ENCODE measurements at regions not wholly inside any gene's neighbourhood (a gene's known extent, or its start where the extent isn't known, plus 50 kb on each side); places are given as distances from the start of the nearest gene placed in this dataset.
"Not testable (repeated sequence)": the region's sequence is repeated elsewhere in the genome, so short reads cannot be mapped to it uniquely, and the experiment has no call there.

DNA sequence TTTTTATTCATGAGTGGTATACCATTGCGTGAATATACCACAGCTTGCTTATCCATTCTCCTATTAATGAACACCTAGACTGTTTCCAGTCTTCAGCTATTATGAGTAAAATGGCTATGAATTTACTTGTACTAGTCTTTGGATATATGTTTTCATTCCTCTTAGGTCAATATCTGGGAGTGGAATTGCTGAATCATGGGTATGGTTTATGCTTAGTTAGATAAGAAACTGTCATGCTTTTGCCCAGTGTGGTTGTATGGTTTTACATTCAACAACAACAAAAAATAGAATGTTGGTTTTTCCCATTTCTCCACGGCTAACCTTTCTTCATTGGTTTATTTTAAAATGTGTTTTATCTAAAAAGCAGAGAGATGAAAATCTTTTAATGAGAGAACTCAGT is 308.3 kb downstream of the PHF14 start:
- no TSS peak for BruUV-seq (replicated peaks)
- ATAC-seq = no peak
- H3K36me3 ChIP-seq (ENCODE audit: control insufficient read depth, insufficient read depth, low read length) = no peaks in the 10 kb centered on the region
- in situ Hi-C loops (cut with HindIII; ENCODE audit: low pct_unique_long_range_greater_than_20kb, low sequenced_read_pairs) = no loop called here
- TF ChIP-seq TCF7L2 (IDR thresholded peaks at IDR 0.05; ENCODE audit: low read depth, low read length) (no peak), POLR2AphosphoS5 (IDR thresholded peaks at IDR 0.05; ENCODE audit: low read depth, low read length) (no peak), SIN3A (IDR thresholded peaks at IDR 0.05; ENCODE audit: borderline replicate concordance, insufficient read depth, low read depth, low read length) (no peak)
- TF ChIP-seq, protein P1, sequence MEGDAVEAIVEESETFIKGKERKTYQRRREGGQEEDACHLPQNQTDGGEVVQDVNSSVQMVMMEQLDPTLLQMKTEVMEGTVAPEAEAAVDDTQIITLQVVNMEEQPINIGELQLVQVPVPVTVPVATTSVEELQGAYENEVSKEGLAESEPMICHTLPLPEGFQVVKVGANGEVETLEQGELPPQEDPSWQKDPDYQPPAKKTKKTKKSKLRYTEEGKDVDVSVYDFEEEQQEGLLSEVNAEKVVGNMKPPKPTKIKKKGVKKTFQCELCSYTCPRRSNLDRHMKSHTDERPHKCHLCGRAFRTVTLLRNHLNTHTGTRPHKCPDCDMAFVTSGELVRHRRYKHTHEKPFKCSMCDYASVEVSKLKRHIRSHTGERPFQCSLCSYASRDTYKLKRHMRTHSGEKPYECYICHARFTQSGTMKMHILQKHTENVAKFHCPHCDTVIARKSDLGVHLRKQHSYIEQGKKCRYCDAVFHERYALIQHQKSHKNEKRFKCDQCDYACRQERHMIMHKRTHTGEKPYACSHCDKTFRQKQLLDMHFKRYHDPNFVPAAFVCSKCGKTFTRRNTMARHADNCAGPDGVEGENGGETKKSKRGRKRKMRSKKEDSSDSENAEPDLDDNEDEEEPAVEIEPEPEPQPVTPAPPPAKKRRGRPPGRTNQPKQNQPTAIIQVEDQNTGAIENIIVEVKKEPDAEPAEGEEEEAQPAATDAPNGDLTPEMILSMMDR (IDR thresholded peaks at IDR 0.05) = no peak
- TF ChIP-seq, protein P2, sequence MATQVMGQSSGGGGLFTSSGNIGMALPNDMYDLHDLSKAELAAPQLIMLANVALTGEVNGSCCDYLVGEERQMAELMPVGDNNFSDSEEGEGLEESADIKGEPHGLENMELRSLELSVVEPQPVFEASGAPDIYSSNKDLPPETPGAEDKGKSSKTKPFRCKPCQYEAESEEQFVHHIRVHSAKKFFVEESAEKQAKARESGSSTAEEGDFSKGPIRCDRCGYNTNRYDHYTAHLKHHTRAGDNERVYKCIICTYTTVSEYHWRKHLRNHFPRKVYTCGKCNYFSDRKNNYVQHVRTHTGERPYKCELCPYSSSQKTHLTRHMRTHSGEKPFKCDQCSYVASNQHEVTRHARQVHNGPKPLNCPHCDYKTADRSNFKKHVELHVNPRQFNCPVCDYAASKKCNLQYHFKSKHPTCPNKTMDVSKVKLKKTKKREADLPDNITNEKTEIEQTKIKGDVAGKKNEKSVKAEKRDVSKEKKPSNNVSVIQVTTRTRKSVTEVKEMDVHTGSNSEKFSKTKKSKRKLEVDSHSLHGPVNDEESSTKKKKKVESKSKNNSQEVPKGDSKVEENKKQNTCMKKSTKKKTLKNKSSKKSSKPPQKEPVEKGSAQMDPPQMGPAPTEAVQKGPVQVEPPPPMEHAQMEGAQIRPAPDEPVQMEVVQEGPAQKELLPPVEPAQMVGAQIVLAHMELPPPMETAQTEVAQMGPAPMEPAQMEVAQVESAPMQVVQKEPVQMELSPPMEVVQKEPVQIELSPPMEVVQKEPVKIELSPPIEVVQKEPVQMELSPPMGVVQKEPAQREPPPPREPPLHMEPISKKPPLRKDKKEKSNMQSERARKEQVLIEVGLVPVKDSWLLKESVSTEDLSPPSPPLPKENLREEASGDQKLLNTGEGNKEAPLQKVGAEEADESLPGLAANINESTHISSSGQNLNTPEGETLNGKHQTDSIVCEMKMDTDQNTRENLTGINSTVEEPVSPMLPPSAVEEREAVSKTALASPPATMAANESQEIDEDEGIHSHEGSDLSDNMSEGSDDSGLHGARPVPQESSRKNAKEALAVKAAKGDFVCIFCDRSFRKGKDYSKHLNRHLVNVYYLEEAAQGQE (IDR thresholded peaks at IDR 0.05; ENCODE audit: insufficient read depth in 1 of 2, low read depth in 2 of 2, low read length in 1 of 2) = no peak
- intact Hi-C loops (cut with micrococcal nuclease; ENCODE audit: unreplicated experiment) = no loop called here
- H3K27me3 ChIP-seq (ENCODE audit: control insufficient read depth, insufficient read depth, low read length) = peaks cover 2% of the 10 kb centered on the region; the same call in 1 of the 2 replicates
- CTCF ChIA-PET = no interaction called here
- H3K4me3 ChIP-seq (ENCODE audit: low read depth in 2 of 2, low read length in 2 of 2) = no peak overlapping the region
- DNase-seq (ENCODE audit: low read depth, low spot score) = no peak
- H3K27ac ChIP-seq (ENCODE audit: low read length) = no peak overlapping the region
- H3K4me1 ChIP-seq (ENCODE audit: control insufficient read depth, insufficient read depth, low read length) = no peaks in the 10 kb centered on the region
- POLR2A ChIA-PET = no interaction called here
- no peaks in the 10 kb centered on the region for H3K9me3 ChIP-seq (ENCODE audit: control insufficient read depth, insufficient read depth, low read depth, low read length)

DNA sequence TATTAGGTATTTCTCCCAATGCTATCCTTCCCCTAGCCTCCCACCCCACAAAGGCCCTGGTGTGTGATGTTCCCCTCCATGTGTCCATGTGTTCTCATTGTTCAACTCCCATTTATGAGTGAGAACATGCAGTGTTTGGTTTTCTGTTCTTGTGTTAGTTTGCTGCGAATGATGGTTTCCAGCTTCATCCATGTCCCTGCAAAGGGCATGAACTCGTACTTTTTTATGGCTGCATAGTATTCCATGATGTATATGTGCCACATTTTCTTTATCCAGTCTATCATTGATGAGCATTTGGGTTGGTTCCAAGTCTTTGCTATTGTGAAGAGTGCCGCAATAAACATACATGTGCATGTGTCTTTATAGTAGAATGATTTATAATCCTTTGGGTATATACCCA is 309.9 kb downstream of the PHF14 start:
- POLR2A ChIA-PET; intact Hi-C loops (cut with micrococcal nuclease; ENCODE audit: unreplicated experiment); H3K4me3 ChIP-seq (ENCODE audit: low read depth in 2 of 2, low read length in 2 of 2); H3K4me1 ChIP-seq (ENCODE audit: control insufficient read depth, insufficient read depth, low read length); H3K27me3 ChIP-seq (ENCODE audit: control insufficient read depth, insufficient read depth, low read length); in situ Hi-C loops (cut with HindIII; ENCODE audit: low pct_unique_long_range_greater_than_20kb, low sequenced_read_pairs); ATAC-seq; DNase-seq (ENCODE audit: low read depth, low spot score); BruUV-seq (replicated peaks); CTCF ChIA-PET; H3K27ac ChIP-seq (ENCODE audit: low read length); H3K36me3 ChIP-seq (ENCODE audit: control insufficient read depth, insufficient read depth, low read length); H3K9me3 ChIP-seq (ENCODE audit: control insufficient read depth, insufficient read depth, low read depth, low read length): not testable (repeated sequence)

DNA sequence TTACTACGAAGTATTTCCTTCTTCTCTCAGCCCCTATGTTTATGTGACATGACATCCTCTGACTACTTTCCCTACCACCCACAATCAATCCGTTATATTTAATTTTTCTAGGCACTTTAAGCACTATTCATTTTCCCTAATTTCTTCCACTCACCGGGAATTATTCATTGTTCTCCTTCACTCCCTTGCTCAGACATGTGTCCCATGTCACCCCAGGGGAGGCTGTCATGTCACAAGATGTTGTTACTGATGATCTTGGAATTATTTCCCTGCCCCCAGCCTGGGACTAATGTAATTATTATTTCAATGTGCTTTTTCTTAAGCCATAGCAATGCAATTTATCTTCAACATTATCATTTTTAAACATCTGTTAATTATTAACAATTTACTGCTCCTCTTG is 317.2 kb downstream of the PHF14 start:
- ATAC-seq (no peak), DNase-seq (ENCODE audit: low read depth, low spot score) (no peak)
- in situ Hi-C loops (cut with HindIII; ENCODE audit: low pct_unique_long_range_greater_than_20kb, low sequenced_read_pairs) (no loop called here), intact Hi-C loops (cut with micrococcal nuclease; ENCODE audit: unreplicated experiment) (no loop called here)
- Histone ChIP-seq H3K36me3 (ENCODE audit: control insufficient read depth, insufficient read depth, low read length) (no peaks in the 10 kb centered on the region), H3K27ac (ENCODE audit: low read length) (no peak overlapping the region), H3K9me3 (ENCODE audit: control insufficient read depth, insufficient read depth, low read depth, low read length) (no peaks in the 10 kb centered on the region), H3K4me3 (ENCODE audit: low read depth in 2 of 2, low read length in 2 of 2) (no peak overlapping the region), H3K27me3 (ENCODE audit: control insufficient read depth, insufficient read depth, low read length) (peaks cover 9% of the 10 kb centered on the region), H3K4me1 (ENCODE audit: control insufficient read depth, insufficient read depth, low read length) (no peaks in the 10 kb centered on the region)
- POLR2A ChIA-PET = no interaction called here
- CTCF ChIA-PET = no interaction called here
- no TSS peak for BruUV-seq (replicated peaks)
- TF ChIP-seq, protein P2 (IDR thresholded peaks at IDR 0.05; ENCODE audit: insufficient read depth in 1 of 2, low read depth in 2 of 2, low read length in 1 of 2) = no peak
- TF ChIP-seq POLR2AphosphoS5 (IDR thresholded peaks at IDR 0.05; ENCODE audit: low read depth, low read length) (no peak), SIN3A (IDR thresholded peaks at IDR 0.05; ENCODE audit: borderline replicate concordance, insufficient read depth, low read depth, low read length) (no peak), TCF7L2 (IDR thresholded peaks at IDR 0.05; ENCODE audit: low read depth, low read length) (no peak)
- TF ChIP-seq, protein P1 (IDR thresholded peaks at IDR 0.05) = no peak

Measured in Panc1 (cell line).